ENCODE measurements at regions not wholly inside any gene's neighbourhood (a gene's known extent, or its start where the extent isn't known, plus 50 kb on each side); places are given as distances from the start of the nearest gene placed in this dataset.

- TF ChIP-seq, protein P1, sequence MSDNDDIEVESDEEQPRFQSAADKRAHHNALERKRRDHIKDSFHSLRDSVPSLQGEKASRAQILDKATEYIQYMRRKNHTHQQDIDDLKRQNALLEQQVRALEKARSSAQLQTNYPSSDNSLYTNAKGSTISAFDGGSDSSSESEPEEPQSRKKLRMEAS (IDR thresholded peaks at IDR 0.05; ENCODE audit: low read depth, low read length), result no peak
- no peak for TF ChIP-seq POLR2A (IDR thresholded peaks at IDR 0.05; ENCODE audit: extremely low read depth, insufficient read length)
Observed at GRCh38 chr10:52650873-52651272, 121.7 kb downstream of the MBL2 start.

Measured in NB4 (cell line).